ENCODE measurements at regions not wholly inside any gene's neighbourhood (a gene's known extent, or its start where the extent isn't known, plus 50 kb on each side); places are given as distances from the start of the nearest gene placed in this dataset.

GRCh38 chr12:16962889-16963288 is 356.9 kb upstream of the LMO3 start:
- TF ChIP-seq POLR2A (IDR thresholded peaks at IDR 0.05) (no peak), CTCF (IDR thresholded peaks at IDR 0.05) (no peak)

Data from transverse colon (tissue), 3 donors.